GM12875 (cell line): ENCODE measurements at regions not wholly inside any gene's neighbourhood (a gene's known extent, or its start where the extent isn't known, plus 50 kb on each side); places are given as distances from the start of the nearest gene placed in this dataset.

Experiments used
- H3K4me3 ChIP-seq: one replicate; pipeline ENCODE4 v1.5.1; 2011; ENCODE audit warnings: low read depth, low read length, control low read depth
- TF ChIP-seq, protein P1 (sequence below): IDR thresholded peaks from 2 replicates; pipeline ENCODE4 v1.5.1; 2011; ENCODE audit warnings: low read depth, mild to moderate bottlenecking, control low read depth, inconsistent platforms, low read length, moderate library complexity, borderline replicate concordance; ENCODE audit not compliant: insufficient read depth

DNA sequence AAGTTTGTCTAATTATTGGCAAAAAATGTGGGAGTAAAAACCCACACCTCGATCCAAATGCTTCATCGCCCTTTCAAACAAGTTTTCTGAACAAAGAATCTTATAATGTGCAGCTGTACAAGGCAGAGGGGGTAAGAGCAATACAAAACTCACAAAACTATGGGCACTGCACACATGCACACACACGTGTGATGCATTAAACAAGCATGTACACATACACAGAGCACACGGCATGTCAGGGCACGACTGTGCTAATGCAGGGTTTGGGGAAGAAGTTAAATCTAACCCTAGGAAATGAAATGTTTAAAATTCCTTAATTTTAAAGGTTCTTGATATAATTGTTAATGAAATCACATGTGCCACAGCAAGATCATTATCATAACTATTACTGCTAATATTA is 264.0 kb downstream of the SEC16B start:
- TF ChIP-seq, protein P1, sequence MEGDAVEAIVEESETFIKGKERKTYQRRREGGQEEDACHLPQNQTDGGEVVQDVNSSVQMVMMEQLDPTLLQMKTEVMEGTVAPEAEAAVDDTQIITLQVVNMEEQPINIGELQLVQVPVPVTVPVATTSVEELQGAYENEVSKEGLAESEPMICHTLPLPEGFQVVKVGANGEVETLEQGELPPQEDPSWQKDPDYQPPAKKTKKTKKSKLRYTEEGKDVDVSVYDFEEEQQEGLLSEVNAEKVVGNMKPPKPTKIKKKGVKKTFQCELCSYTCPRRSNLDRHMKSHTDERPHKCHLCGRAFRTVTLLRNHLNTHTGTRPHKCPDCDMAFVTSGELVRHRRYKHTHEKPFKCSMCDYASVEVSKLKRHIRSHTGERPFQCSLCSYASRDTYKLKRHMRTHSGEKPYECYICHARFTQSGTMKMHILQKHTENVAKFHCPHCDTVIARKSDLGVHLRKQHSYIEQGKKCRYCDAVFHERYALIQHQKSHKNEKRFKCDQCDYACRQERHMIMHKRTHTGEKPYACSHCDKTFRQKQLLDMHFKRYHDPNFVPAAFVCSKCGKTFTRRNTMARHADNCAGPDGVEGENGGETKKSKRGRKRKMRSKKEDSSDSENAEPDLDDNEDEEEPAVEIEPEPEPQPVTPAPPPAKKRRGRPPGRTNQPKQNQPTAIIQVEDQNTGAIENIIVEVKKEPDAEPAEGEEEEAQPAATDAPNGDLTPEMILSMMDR: no peak
- H3K4me3 ChIP-seq: no peak overlapping the region

DNA sequence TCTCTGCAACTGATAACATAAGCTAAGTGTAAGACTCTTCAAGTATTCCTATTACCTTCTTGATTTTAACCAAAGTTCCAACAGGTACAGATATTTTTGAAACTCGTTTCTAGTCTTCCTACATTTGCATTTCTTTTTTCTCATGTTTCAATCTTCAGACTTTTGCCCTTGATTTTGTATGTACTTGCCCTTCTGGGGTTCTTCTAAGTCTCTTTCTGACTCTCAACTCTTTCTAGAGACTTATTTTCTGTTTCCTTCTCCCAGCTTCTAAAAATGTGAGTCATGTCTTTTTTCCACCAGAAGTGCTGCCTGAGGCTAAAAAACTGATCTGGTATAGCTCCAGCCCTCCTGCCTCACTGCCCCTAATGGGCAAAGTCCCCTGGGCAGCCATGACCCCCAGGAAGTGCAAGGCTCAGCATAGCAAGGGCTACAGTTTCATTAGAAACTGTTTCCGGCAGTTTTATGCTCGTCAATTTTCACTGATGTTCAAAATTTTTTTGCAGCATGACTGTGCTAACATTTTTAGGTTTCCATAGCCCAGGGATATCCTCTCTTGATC is 265.9 kb downstream of the SEC16B start:
- TF ChIP-seq, protein P1: no peak
- H3K4me3 ChIP-seq: no peak overlapping the region

DNA sequence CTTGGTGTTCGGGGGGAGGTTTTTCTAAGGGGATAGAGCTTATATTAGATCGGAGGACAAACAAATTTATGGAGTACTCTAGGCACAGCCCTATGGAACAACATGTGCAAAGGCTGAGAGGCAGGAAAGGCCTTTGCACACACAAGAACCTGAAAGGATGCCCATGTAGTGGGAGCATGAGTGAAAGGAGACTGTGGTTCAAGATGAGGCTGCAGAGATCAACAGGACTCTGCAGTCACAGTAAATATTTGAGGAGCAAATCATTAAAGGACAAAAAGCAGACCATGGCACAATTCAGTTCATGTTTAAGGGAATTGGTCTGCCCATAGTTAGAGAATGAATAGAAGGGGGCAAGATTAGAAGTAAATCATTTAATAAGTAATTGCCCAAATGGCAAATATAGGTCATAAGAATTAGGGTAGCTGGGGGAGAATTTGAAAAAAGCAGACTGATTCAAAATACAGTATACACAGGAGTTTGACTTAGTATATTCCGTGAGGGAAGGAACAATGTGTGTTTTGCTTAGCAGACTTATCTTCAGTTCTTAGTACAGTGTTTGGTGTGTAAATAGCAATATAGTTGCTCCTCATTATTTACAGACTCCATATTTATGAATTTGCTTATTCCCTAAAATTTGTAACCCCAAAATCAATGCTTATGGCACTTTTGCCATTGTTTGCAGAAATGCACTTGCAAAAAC is 268.1 kb downstream of the SEC16B start:
- no peak overlapping the region for H3K4me3 ChIP-seq
- TF ChIP-seq, protein P1: no peak

DNA sequence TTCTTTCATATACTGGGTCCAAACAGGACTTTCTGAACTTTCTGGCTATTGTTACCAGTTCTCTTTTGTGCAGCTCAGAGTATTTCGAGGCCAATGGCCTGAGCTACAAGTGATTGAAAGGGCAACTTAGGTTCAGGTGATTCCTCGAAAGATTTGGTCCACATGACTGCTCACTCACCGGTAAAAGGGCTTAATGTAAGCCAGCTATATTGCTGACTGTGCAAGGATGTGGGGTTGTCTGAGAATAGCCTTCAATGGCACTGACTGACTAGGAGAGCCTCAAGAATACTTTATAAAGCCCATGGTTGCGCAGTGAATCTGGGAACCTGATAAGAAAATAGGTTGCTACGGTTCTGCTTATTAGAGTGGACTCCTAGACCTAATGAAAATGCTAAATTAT is 269.0 kb downstream of the SEC16B start:
- H3K4me3 ChIP-seq: no peak overlapping the region
- TF ChIP-seq, protein P1: no peak

DNA sequence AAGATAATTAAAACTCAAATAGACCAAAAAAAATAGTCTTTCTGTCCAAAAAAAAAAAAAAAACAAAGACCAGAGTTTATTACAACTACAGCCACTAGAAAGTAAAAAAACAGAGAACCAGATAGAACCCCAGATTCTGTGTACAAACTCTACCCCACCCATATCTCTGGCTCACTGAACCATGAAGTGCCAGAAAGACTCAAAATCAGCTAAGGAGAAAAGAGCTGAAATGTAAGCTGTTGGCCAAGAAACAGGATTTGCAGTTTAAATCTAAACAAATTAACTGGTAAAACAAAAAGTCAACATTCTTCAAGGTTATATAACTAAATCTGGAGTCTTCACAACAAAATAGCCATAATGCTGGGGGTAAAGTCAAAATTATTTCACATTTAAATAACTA is 278.9 kb downstream of the SEC16B start:
- TF ChIP-seq, protein P1: no peak
- H3K4me3 ChIP-seq: no peak overlapping the region

DNA sequence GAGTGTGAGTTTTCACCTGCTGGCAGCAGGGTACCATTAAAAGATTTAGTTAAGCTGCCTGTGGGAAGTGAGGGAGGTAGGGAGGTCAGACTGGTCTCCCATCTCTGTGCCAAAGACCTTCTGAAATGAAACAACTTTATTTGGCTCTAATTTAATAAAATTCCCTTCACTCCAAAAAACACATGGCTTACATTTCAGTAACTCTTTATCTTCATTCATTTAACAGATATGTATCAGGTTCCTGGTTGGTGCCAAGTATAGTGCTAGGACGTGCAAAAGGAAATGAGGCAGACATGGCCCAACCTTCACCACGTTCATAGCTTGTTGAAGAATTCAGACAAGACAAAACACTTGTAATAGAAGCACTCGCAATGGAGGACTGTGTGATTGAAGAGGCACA is 282.3 kb downstream of the SEC16B start:
- H3K4me3 ChIP-seq: no peak overlapping the region

More for the DNA sequence above, 282.3 kb downstream of the SEC16B start:
- TF ChIP-seq, protein P1: no peak
